ENCODE measurements at regions not wholly inside any gene's neighbourhood (a gene's known extent, or its start where the extent isn't known, plus 50 kb on each side); places are given as distances from the start of the nearest gene placed in this dataset.
"Not testable (repeated sequence)": the region's sequence is repeated elsewhere in the genome, so short reads cannot be mapped to it uniquely, and the experiment has no call there.

GRCh38 chrX:137930533-137930932 is 364.6 kb downstream of the ZIC3 start:
- no peak for DNase-seq

GRCh38 chrX:137934214-137934613 is 368.3 kb downstream of the ZIC3 start:
- not testable (repeated sequence) for H3K9me3 ChIP-seq; H3K36me3 ChIP-seq; DNase-seq; H3K27me3 ChIP-seq; H3K4me3 ChIP-seq (ENCODE audit: low read depth, low read length); H3K4me1 ChIP-seq

More at GRCh38 chrX:137930533-137930932, 364.6 kb downstream of the ZIC3 start:
- Histone ChIP-seq H3K27me3 (no peaks in the 10 kb centered on the region), H3K36me3 (no peaks in the 10 kb centered on the region), H3K9me3 (no peaks in the 10 kb centered on the region), H3K4me1 (no peaks in the 10 kb centered on the region), H3K4me3 (ENCODE audit: low read depth, low read length) (no peak overlapping the region)
- TF ChIP-seq CTCF (IDR thresholded peaks at IDR 0.05; ENCODE audit: low read depth, low read length): no peak

GRCh38 chrX:137934887-137935286 is 369.0 kb downstream of the ZIC3 start:
- not testable (repeated sequence) for H3K9me3 ChIP-seq; H3K36me3 ChIP-seq; DNase-seq; H3K4me1 ChIP-seq; H3K27me3 ChIP-seq; H3K4me3 ChIP-seq (ENCODE audit: low read depth, low read length)

GRCh38 chrX:137945470-137945869 is 379.5 kb downstream of the ZIC3 start:
- Histone ChIP-seq H3K27me3 (no peaks in the 10 kb centered on the region), H3K4me3 (ENCODE audit: low read depth, low read length) (no peak overlapping the region), H3K36me3 (no peaks in the 10 kb centered on the region), H3K9me3 (no peaks in the 10 kb centered on the region), H3K4me1 (no peaks in the 10 kb centered on the region)
- DNase-seq: no peak
- TF ChIP-seq CTCF (IDR thresholded peaks at IDR 0.05; ENCODE audit: low read depth, low read length): no peak

- Histone ChIP-seq H3K9me3 (no peaks in the 10 kb centered on the region), H3K4me3 (ENCODE audit: low read depth, low read length) (no peak overlapping the region), H3K27me3 (no peaks in the 10 kb centered on the region), H3K4me1 (no peaks in the 10 kb centered on the region), H3K36me3 (no peaks in the 10 kb centered on the region)
- no peak for TF ChIP-seq CTCF (IDR thresholded peaks at IDR 0.05; ENCODE audit: low read depth, low read length)
- no peak for DNase-seq
Measured at GRCh38 chrX:137969191-137969590, 403.3 kb downstream of the ZIC3 start.

GRCh38 chrX:137982472-137983172 is 416.7 kb downstream of the ZIC3 start:
- TF ChIP-seq CTCF (IDR thresholded peaks at IDR 0.05; ENCODE audit: low read depth, low read length): no peak
- DNase-seq: no peak
- no peaks in the 10 kb centered on the region for H3K4me1 ChIP-seq
- H3K27me3 ChIP-seq: no peaks in the 10 kb centered on the region
- H3K4me3 ChIP-seq (ENCODE audit: low read depth, low read length): no peak overlapping the region
- H3K9me3 ChIP-seq: no peaks in the 10 kb centered on the region
- no peaks in the 10 kb centered on the region for H3K36me3 ChIP-seq

GRCh38 chrX:137988470-137988869 is 422.5 kb downstream of the ZIC3 start:
- no peak for DNase-seq
- no peak for TF ChIP-seq CTCF (IDR thresholded peaks at IDR 0.05; ENCODE audit: low read depth, low read length)
- no peaks in the 10 kb centered on the region for H3K9me3 ChIP-seq
- H3K4me3 ChIP-seq (ENCODE audit: low read depth, low read length): no peak overlapping the region
- no peaks in the 10 kb centered on the region for H3K36me3 ChIP-seq
- no peaks in the 10 kb centered on the region for H3K4me1 ChIP-seq
- no peaks in the 10 kb centered on the region for H3K27me3 ChIP-seq
